Calu3 (cell line): ENCODE measurements at regions not wholly inside any gene's neighbourhood (a gene's known extent, or its start where the extent isn't known, plus 50 kb on each side); places are given as distances from the start of the nearest gene placed in this dataset.

ENCODE experiments used
- BruUV-seq: library from RNA; stranded (reverse); fragments of 400-500 nt; replicated peaks from 2 replicates; lab custom pipeline; 2021; lab: Mats Ljungman, UMichigan
- CTCF ChIA-PET: fragments of 300-600 bp; sonication (Branson Sonifier 250); formaldehyde crosslinking; loops from one replicate; lab custom pipeline; 2022; ENCODE audit warnings: antibody characterized with exemption; lab: Charles Lee
- DNase-seq: peaks from one replicate; pipeline ENCODE4 v3.0.0; 2022
- H3K27ac Mint-ChIP-seq: one replicate; pipeline ENCODE4 v1.8.0; 2022; ENCODE audit warnings: mixed read lengths; ENCODE audit not compliant: unreplicated experiment
- H3K27me3 Mint-ChIP-seq: one replicate; pipeline ENCODE4 v1.8.0; 2022; ENCODE audit warnings: mixed read lengths; ENCODE audit not compliant: unreplicated experiment
- H3K36me3 Mint-ChIP-seq: one replicate; pipeline ENCODE4 v1.8.0; 2022; ENCODE audit warnings: mild to moderate bottlenecking, moderate library complexity, mixed read lengths; ENCODE audit not compliant: insufficient read depth, unreplicated experiment
- H3K4me1 Mint-ChIP-seq: one replicate; pipeline ENCODE4 v1.8.0; 2022; ENCODE audit warnings: mild to moderate bottlenecking, low read depth, mixed read lengths; ENCODE audit not compliant: unreplicated experiment
- H3K4me3 Mint-ChIP-seq: one replicate; pipeline ENCODE4 v1.8.0; 2022; ENCODE audit warnings: mild to moderate bottlenecking, low read depth, moderate library complexity, mixed read lengths; ENCODE audit not compliant: unreplicated experiment
- H3K9me3 Mint-ChIP-seq: one replicate; pipeline ENCODE4 v1.8.0; 2022; ENCODE audit warnings: low read depth, mixed read lengths; ENCODE audit not compliant: unreplicated experiment
- CTCF ChIP-seq: fragments of 200-600 bp; IDR thresholded peaks from one replicate; pipeline ENCODE4 v1.8.0; 2022; ENCODE audit warnings: antibody characterized with exemption; ENCODE audit not compliant: unreplicated experiment
- intact Hi-C: fragments of 100-400 bp; cut with micrococcal nuclease; formaldehyde crosslinking; loops from one replicate; pipeline ENCODE4 v1.10.0; 2022; ENCODE audit not compliant: unreplicated experiment

DNA sequence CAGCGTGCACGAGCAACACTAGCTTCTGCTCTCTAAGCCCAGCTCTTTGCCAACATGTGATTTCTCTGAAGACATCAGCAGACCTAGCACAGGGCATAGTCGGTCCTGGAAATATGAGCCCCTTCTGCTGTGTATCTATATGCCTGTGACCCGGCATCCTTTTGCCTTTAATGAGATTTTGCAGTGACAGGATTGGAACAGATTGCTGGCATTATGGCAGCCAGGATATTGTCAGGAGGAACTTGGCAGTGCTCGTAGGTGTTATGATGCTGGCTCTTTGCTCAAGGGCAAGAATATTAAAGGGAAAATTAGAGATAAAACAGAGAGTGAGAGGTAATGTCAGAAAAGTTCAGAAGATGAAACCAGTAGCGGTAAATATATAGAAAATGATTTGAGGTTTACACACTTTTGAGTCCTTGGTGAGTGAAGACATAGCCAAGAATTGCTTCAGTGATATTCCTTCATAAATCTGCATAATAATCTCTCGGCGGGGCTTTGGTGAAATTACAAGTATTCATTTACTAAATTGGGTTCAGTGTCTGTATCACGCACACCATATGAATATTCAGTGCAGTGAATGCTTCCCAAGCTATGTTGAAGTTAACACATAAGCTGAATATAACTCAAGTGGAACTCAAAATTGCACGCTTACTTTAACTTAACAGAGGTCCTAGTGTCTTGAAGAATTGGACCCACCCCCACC, 502.1 kb upstream of the NR3C2 start:
- BruUV-seq = no TSS peak
- intact Hi-C loops = no loop called here
- no peak for TF ChIP-seq CTCF
- Mint-ChIP-seq H3K27me3 (no peaks in the 10 kb centered on the region), H3K4me1 (no peaks in the 10 kb centered on the region), H3K4me3 (no peak overlapping the region), H3K27ac (no peak overlapping the region), H3K36me3 (no peaks in the 10 kb centered on the region), H3K9me3 (peaks cover 3% of the 10 kb centered on the region)
- DNase-seq = no peak
- CTCF ChIA-PET = interaction anchor here (0.6 kb wide), 1 partner anchor 193 kb away, joined by 3 read pairs; no protein-coding TSS in a partner anchor

- no peaks in the 10 kb centered on the region for H3K36me3 Mint-ChIP-seq
- H3K4me3 Mint-ChIP-seq = no peak overlapping the region
- TF ChIP-seq CTCF = no peak
- intact Hi-C loops = no loop called here
- CTCF ChIA-PET = no interaction called here
- no peaks in the 10 kb centered on the region for H3K27me3 Mint-ChIP-seq
- no peak overlapping the region for H3K27ac Mint-ChIP-seq
- H3K4me1 Mint-ChIP-seq = no peaks in the 10 kb centered on the region
- BruUV-seq = no TSS peak
- H3K9me3 Mint-ChIP-seq = peaks cover 5% of the 10 kb centered on the region
- no peak for DNase-seq
Measured at GRCh38 chr4:148934926-148935578, 492.8 kb upstream of the NR3C2 start.

GRCh38 chr4:148926276-148927260, 484.4 kb upstream of the NR3C2 start:
- BruUV-seq = no TSS peak
- no peaks in the 10 kb centered on the region for H3K4me1 Mint-ChIP-seq
- no peak for TF ChIP-seq CTCF
- intact Hi-C loops = no loop called here
- no peak for DNase-seq
- no peak overlapping the region for H3K27ac Mint-ChIP-seq
- peaks cover 10% of the 10 kb centered on the region for H3K9me3 Mint-ChIP-seq
- no peaks in the 10 kb centered on the region for H3K36me3 Mint-ChIP-seq
- H3K27me3 Mint-ChIP-seq = no peaks in the 10 kb centered on the region
- no peak overlapping the region for H3K4me3 Mint-ChIP-seq
- CTCF ChIA-PET = no interaction called here

- H3K27ac Mint-ChIP-seq = no peak overlapping the region
- BruUV-seq = no TSS peak
- H3K27me3 Mint-ChIP-seq = no peaks in the 10 kb centered on the region
- no peak for DNase-seq
- no peak overlapping the region for H3K4me3 Mint-ChIP-seq
- H3K36me3 Mint-ChIP-seq = no peaks in the 10 kb centered on the region
- H3K9me3 Mint-ChIP-seq = no peaks in the 10 kb centered on the region
- no peaks in the 10 kb centered on the region for H3K4me1 Mint-ChIP-seq
- CTCF ChIA-PET = interaction anchor here (1.4 kb wide), 1 partner anchor 33 kb away, joined by 3 read pairs; no protein-coding TSS in a partner anchor
- intact Hi-C loops = no loop called here
- no peak for TF ChIP-seq CTCF
Measured at GRCh38 chr4:148923881-148924280, 481.7 kb upstream of the NR3C2 start.
